ENCODE measurements at regions not wholly inside any gene's neighbourhood (a gene's known extent, or its start where the extent isn't known, plus 50 kb on each side); places are given as distances from the start of the nearest gene placed in this dataset.

DNA sequence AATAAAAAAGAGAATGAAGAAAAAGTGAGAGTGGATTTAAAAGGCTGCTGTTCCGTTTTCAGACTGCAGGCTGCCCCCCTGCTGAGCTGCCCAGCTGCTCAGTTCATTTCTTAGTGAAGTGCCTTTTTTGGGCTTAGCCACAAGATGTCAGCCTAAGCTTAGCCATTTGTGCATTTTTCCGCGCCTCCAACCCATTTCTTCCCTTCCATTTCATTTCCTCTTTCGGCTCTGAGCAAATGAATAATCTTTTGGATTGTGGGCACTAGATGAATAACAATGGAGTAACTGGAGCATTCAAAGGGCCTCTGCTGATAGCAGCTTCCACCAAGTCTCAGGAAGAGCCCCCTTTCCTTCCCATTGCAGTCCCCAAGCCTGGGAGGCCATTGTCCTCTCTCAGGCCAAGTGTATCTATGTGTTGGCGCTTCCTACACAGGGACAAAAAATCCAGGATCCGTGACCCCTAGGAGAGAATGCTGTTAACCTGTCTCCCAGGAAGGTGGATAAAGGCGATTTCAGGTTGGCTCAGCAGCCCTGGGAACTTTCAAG, 83.5 kb upstream of the SPTLC3 start (continued):
- TF ChIP-seq REST (IDR thresholded peaks at IDR 0.05), result no peak

DNA sequence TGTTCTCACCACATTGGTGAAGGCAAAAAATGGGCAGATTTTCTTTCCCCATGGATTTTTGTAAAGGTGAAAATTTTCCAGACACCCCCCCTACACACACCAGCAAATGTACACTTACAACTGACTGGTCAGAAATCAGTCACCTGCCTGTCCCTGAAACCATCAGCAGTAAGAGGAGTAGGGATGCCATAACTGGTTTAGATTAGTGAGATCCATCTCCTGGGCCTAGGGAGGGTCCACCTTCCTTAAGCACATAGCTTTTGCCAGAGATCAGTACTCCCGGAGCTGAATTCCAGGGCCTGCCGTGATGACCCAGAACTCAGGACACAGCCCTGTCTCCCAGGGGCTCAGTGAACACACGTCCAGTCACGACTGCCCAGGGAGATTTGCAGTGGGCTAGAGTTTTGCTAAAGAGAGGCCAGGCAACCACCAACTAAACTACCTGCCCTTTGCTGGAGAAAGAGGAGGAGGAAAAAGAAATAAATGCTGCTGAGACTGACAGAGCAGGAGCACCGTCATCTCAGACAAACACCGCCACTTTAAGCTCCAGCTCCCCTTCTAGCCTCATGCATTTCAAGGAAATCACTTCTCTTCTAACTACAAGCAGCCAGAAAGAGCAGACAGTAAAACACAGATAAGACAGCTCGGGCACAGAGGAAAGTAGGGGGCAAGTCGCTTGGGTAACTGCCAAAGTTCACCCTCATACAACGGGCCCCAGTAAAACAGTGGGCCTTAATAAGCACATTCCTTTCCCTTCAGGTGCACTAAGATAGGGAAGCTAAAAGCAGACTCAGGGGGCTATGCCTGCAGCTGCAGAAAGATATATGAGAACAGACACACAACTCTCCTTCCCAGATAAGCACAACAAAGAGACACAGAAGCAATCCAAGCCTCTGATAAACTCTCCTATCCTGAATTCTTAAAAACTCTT, 82.6 kb upstream of the SPTLC3 start:
- TF ChIP-seq SP1 (IDR thresholded peaks at IDR 0.05) (no peak), FOXA2 (IDR thresholded peaks at IDR 0.05) (no peak), YY1 (IDR thresholded peaks at IDR 0.05) (no peak), GABPA (IDR thresholded peaks at IDR 0.05 in 1 of 2, conservative IDR thresholded peaks at IDR 0.05 in 1 of 2) (no peak), HNF4A (conservative IDR thresholded peaks at IDR 0.05) (no peak), JUND (IDR thresholded peaks at IDR 0.05) (no peak), TAF1 (conservative IDR thresholded peaks at IDR 0.05) (no peak), CTCF (IDR thresholded peaks at IDR 0.05; ENCODE audit: low read depth, low read length, missing input control) (no peak), RXRA (IDR thresholded peaks at IDR 0.05) (no peak), EGR1 (IDR thresholded peaks at IDR 0.05; ENCODE audit: low read depth in 2 of 2) (no peak), RAD21 (IDR thresholded peaks at IDR 0.05) (no peak), REST (IDR thresholded peaks at IDR 0.05) (no peak), ATF3 (IDR thresholded peaks at IDR 0.05) (no peak), FOXA1 (IDR thresholded peaks at IDR 0.05) (no peak), NR2F2 (IDR thresholded peaks at IDR 0.05) (no peak), HNF4G (IDR thresholded peaks at IDR 0.05) (no peak)
- TF ChIP-seq, protein P1, sequence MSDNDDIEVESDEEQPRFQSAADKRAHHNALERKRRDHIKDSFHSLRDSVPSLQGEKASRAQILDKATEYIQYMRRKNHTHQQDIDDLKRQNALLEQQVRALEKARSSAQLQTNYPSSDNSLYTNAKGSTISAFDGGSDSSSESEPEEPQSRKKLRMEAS (IDR thresholded peaks at IDR 0.05), result no peak
- TF ChIP-seq, protein P2, sequence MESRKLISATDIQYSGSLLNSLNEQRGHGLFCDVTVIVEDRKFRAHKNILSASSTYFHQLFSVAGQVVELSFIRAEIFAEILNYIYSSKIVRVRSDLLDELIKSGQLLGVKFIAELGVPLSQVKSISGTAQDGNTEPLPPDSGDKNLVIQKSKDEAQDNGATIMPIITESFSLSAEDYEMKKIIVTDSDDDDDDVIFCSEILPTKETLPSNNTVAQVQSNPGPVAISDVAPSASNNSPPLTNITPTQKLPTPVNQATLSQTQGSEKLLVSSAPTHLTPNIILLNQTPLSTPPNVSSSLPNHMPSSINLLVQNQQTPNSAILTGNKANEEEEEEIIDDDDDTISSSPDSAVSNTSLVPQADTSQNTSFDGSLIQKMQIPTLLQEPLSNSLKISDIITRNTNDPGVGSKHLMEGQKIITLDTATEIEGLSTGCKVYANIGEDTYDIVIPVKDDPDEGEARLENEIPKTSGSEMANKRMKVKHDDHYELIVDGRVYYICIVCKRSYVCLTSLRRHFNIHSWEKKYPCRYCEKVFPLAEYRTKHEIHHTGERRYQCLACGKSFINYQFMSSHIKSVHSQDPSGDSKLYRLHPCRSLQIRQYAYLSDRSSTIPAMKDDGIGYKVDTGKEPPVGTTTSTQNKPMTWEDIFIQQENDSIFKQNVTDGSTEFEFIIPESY (IDR thresholded peaks at IDR 0.05), result no peak
- H3K27me3 ChIP-seq (ENCODE audit: control insufficient read depth in 4 of 4, insufficient read depth in 4 of 4, low read length in 3 of 4), result no peaks in the 10 kb centered on the region
- H3K36me3 ChIP-seq (ENCODE audit: control insufficient read depth in 4 of 4, insufficient read depth in 3 of 4, low read depth in 1 of 4, low read length in 3 of 4), result no peaks in the 10 kb centered on the region
- no peaks in the 10 kb centered on the region for H3K9me3 ChIP-seq (ENCODE audit: control insufficient read depth in 4 of 4, low read length in 3 of 4)
- H3K4me3 ChIP-seq (ENCODE audit: low read depth in 1 of 3, low read length in 3 of 3), result no peak overlapping the region
- 72% methylated on average over 9 of the region's 9 CpGs for WGBS
- peaks cover 0 to 7% (median 4%) of the 10 kb centered on the region in 4 donors for H3K4me1 ChIP-seq (ENCODE audit: control insufficient read depth in 4 of 4, insufficient read depth in 4 of 4, low read length in 3 of 4)
- H3K9ac ChIP-seq (ENCODE audit: low read depth in 1 of 2, low read length in 2 of 2), result no peak overlapping the region
- no peak for DNase-seq (ENCODE audit: low spot score)
- no peak overlapping the region for H3K27ac ChIP-seq (ENCODE audit: low read depth in 1 of 2, low read length in 2 of 2)
